Panc1 (cell line): ENCODE measurements at regions not wholly inside any gene's neighbourhood (a gene's known extent, or its start where the extent isn't known, plus 50 kb on each side); places are given as distances from the start of the nearest gene placed in this dataset.

Experiments
- POLR2AphosphoS5 ChIP-seq: IDR thresholded peaks from 2 replicates; pipeline ENCODE4 v1.6.1; 2012; ENCODE audit warnings: mild to moderate bottlenecking, low read depth, low read length, moderate library complexity
- TF ChIP-seq, protein P1 (sequence below): fragments of 450-650 bp; IDR thresholded peaks from 2 replicates; pipeline ENCODE4 v1.5.1; 2017; ENCODE audit warnings: mild to moderate bottlenecking
- TF ChIP-seq, protein P2 (sequence below), 2 experiments: IDR thresholded peaks; 2 replicates each; pipeline ENCODE4 v1.6.1; 2011 to 2012; ENCODE audit warnings: low read depth in 2 of 2, control low read depth in 1 of 2, low read length in 1 of 2, mild to moderate bottlenecking in 1 of 2, moderate library complexity in 1 of 2; ENCODE audit not compliant: insufficient read depth in 1 of 2

DNA sequence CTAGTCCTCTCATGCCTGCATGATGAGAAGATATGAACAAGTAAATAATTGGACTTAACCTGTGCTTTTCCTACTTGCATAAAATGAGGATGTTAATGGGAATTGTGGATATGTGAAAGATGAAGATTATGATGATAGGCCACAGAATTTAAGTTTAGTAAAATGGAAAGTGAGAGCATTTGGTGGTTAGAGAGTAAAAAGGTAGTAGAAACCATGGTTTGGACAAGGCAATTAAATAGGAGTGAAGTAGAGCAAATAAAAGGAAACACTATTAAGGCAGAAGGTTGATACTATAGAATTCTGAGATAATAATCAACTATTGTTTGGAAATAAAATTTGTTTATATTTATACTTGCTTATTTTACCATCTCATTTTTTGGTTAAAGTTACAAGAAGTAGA is 1162.5 kb downstream of the MRPL39 start:
- TF ChIP-seq, protein P1, sequence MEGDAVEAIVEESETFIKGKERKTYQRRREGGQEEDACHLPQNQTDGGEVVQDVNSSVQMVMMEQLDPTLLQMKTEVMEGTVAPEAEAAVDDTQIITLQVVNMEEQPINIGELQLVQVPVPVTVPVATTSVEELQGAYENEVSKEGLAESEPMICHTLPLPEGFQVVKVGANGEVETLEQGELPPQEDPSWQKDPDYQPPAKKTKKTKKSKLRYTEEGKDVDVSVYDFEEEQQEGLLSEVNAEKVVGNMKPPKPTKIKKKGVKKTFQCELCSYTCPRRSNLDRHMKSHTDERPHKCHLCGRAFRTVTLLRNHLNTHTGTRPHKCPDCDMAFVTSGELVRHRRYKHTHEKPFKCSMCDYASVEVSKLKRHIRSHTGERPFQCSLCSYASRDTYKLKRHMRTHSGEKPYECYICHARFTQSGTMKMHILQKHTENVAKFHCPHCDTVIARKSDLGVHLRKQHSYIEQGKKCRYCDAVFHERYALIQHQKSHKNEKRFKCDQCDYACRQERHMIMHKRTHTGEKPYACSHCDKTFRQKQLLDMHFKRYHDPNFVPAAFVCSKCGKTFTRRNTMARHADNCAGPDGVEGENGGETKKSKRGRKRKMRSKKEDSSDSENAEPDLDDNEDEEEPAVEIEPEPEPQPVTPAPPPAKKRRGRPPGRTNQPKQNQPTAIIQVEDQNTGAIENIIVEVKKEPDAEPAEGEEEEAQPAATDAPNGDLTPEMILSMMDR: no peak
- TF ChIP-seq POLR2AphosphoS5: no peak
- TF ChIP-seq, protein P2, sequence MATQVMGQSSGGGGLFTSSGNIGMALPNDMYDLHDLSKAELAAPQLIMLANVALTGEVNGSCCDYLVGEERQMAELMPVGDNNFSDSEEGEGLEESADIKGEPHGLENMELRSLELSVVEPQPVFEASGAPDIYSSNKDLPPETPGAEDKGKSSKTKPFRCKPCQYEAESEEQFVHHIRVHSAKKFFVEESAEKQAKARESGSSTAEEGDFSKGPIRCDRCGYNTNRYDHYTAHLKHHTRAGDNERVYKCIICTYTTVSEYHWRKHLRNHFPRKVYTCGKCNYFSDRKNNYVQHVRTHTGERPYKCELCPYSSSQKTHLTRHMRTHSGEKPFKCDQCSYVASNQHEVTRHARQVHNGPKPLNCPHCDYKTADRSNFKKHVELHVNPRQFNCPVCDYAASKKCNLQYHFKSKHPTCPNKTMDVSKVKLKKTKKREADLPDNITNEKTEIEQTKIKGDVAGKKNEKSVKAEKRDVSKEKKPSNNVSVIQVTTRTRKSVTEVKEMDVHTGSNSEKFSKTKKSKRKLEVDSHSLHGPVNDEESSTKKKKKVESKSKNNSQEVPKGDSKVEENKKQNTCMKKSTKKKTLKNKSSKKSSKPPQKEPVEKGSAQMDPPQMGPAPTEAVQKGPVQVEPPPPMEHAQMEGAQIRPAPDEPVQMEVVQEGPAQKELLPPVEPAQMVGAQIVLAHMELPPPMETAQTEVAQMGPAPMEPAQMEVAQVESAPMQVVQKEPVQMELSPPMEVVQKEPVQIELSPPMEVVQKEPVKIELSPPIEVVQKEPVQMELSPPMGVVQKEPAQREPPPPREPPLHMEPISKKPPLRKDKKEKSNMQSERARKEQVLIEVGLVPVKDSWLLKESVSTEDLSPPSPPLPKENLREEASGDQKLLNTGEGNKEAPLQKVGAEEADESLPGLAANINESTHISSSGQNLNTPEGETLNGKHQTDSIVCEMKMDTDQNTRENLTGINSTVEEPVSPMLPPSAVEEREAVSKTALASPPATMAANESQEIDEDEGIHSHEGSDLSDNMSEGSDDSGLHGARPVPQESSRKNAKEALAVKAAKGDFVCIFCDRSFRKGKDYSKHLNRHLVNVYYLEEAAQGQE (IDR thresholded peaks at IDR 0.05; ENCODE audit: insufficient read depth in 1 of 2, low read depth in 2 of 2, low read length in 1 of 2): no peak
